ENCODE measurements at regions not wholly inside any gene's neighbourhood (a gene's known extent, or its start where the extent isn't known, plus 50 kb on each side); places are given as distances from the start of the nearest gene placed in this dataset.

DNA sequence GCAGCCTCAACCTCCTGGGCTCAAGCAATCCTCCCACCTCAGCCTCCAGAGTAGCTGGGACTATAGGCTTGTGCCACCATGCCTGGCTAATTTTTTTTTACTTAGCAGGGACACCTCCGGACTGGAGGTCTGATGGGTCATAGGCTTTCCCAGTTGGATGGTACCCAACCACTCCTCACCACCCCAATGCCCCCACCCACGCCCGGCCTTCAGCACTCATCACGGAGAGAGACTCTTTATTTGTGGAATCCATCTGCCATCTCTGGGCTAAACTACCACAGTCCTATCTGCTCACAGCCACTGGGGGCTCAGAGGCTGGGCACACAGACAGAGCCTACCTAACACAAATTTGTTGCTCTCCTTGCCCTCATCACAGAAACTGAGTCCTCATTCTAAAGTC lies 58.3 kb upstream of the STXBP1 start:
- DNase-seq = no peak

DNA sequence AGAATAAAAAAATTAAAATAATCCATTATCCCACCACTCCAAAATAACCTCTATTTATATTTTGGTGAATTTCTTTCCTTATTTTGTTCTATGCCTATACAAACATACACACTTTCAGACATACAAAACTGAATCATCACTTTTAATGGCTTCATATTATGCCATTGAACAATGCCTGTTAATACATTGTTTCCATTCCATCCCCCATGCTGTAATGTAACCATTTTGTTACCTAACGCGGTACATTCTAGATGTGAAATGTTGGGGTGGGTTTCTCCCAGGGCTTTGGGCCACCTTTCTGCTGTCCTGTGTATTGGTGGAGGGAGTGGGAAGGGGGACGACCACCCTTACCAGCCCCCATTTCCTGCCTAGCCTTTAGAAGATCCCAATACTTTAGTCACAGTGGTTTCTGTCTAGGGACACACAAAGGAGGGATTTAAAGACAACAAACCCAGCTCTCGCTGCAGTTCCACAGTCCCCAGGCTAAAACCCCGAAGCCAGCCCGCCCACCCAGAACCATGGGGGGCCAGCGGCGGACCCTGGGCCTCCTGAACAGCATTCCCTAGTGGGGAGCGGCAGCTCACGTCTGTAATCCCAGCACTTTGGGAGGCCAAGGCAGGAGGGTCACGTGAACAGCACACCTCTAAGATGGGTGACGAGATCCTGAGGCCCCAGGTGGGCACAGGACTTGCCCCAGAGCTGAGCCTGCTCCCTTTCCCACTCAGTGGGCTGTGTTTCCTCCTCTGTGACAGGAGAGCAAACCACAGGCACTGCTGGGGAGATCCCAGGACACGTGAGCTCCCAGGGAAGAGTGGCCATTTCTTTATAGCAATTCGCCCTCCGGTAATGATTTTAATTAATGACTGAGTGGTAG lies 56.9 kb upstream of the STXBP1 start:
- DNase-seq = no peak

DNA sequence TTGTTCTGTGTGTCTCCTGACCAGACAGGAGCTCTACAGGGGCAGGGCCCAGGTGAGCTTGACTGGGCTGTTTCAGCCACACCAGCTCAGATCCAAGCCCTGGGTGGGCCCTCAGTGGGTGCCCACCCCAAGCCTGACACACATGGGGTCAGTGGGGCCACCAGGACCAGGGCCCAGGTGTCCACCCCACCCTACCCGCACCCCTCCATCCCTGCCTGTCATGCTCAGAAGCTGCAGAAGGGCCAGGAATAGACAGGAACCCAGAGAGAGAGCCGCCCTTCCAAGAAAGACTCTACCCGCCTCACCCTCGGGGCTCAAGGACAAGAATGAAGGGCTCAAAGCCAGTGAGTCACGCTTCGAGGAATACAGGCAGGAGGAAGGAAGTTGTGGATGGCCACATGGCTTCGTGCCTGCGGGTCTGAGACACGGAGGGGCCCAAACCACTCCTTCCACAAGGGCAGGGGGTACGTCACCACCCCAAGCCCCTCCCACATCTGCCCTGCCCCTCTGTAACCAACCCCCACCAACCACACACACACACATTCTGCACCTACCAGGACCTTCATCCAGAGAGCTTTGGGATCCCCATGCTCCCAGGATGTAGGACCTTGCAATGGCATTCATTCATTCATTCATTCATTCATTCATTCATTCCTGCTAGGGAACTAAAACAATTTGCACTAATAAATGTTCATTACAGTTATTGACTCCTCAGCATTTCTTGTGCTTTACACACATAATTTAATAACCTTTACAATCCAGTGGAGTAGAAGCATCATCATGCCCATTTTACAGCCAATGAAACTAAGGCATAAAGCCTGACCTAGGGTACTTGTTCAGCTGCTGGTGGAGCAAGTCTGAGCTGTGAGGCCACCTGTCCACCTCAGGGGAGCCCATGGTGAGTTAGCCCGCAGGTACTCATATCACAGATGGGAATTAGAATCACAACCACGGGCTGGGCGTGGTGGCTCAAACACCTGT lies 55.9 kb upstream of the STXBP1 start:
- DNase-seq = peak; percentile 74 to 78

DNA sequence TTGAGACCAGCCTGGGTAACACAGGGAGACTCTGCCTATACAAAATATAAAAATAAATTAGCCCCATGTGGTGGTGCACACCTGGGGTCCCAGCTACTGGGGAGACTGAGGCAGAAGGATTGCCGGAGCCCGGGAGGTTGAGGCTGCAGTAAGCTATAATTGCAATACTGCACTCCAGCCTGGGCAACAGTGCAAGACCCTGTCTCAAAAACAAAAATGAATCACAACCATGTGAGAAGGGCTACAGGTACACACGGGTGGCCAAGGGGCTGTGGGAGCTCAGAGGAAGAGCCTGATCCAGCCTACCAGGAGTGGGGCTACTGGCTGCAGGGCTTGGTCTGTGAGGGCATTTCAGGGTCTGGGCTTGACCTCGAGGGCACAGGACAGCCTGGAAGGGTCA lies 55.2 kb upstream of the STXBP1 start:
- DNase-seq = no peak

DNA sequence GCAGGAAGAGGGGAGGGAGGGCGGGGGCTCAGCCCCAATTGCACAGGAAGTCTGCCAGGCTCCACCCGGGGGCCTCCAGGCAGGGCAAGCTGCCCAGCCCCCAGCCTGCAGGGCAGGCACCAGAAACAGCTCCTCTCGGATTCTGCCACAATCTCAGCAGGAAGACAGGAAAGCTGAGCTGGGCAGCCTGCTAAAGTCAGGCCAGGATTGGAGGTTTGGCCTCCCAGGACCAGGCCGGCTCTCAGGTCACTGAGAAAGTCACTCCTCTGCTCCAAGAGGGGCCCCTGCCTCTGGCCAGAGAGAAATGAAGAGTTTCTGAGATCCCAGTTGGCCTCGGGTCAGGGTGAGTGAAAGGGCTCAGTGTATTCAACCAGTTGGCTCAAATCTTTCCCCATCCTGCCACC lies 54.6 kb upstream of the STXBP1 start:
- DNase-seq = no peak

DNA sequence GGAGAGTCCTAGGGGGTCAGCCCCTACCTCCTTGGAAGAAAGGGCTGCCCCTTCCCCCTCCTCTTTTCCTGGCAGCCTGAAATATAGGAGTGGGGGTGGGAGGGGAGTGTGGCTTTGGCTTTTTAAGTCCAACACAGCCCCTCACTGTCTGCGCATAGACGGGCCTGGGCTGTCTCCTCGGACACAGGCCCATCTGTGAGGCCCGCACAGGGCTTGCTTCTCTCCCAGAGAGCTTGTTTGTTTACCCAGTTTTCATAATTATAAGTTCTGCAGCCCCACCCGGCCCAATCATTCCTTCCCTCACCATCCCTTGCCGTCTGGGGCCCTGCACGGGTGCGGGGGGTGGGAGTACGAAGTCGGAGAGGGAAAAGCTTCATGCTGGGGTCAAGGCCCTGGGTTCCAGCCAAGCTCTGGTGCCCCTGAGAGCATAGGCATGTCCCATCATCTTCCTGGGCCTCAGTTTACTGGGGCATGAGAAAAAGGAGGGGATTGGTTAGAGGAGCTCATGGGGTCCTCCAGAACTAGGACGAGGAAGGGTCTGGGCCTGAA lies 54.0 kb upstream of the STXBP1 start:
- no peak for DNase-seq

DNA sequence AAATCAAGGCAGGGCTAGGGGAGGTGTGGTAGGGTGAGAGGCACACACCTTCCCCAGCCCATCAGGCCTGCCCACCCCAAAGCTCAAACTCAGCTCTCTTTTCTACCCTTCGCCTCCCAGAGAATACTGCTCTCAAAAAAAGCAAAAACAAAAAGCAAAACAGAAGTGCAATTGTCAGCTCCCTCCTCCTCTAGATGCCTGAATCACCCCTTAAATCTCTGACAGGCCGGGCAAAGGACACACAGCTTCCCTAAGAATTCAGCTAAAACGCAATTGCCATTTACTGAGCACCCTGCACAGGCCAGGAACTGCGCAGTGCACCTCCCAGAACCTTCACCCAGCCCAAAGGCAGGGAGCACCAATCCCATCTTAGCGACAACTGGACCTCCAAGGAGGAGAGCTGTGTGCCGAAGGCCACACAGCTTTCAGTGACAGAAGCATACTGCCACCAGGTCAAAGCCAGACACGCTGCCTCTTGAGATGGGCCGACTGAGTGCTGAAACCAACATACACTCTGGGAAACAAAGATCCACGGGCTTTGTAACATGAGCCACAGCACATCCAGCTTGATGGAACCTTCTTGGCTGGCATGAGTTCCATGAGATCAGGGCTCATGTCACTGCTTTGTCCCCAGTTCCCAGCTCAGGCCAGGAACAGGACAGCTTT lies 53.4 kb upstream of the STXBP1 start:
- DNase-seq = no peak

DNA sequence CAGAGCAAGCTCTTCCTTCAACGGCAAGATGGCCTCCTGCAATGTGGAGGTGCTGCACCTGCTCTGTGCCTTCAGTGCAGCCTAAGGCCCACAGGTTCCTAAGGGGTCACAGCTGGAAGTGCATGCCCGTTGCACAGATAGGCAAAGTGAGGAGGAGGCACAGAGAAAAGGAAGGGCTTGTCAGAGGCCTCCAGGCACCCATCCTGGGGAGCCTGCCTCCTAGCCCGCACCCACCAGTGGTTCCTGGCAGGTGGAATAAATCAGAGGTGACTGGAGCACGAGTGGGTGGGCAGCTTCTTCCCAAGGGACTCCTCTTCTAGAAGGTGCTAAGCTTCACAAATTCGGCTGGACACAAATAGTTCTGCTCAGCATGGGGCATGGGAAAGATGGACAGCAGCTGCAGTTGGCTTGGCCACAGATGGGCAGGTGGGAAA lies 52.8 kb upstream of the STXBP1 start:
- no peak for DNase-seq

DNA sequence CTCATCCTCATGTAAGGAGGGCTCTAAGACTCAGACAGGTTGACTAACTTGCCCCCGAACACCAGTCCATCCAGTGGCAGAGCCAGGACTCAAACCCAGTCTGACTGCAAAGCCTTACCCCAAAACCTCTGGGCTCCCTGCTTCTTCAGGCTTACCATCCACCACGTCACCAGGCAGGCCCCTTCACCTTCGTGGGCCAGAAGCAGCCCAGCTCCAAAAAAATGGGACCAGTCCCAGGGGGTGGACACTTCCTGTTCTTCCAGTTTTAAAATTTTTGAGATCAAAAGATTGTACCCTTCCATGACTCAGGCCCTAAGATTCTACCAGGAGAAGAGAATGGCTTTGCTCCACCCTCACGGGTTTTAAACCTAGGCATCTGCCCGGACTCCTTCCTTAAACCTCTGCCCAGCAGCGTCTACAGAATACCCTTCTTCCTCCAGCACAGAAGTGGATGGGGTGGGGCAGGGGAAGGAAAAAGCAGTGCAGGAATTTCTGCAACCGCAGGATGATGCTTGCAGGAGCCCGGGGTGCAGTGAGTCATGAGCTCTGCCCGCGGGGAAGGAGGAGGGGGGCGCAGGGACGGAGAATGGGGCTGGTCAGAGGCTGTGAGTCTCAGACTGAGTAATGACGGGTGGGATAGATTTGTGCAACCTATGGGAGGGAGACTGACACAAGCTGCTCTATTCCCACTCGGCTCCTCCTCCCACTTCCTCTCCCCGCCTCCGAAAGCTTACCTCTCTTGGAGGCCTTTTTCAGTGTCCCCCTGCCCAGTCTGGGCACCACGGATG lies 50.4 kb upstream of the STXBP1 start:
- DNase-seq = peak; percentile 44 to 63

Measured in AML-193 (cell line).